Erythroblast (primary cell): ENCODE measurements at regions not wholly inside any gene's neighbourhood (a gene's known extent, or its start where the extent isn't known, plus 50 kb on each side); places are given as distances from the start of the nearest gene placed in this dataset.
"Not testable (repeated sequence)": the region's sequence is repeated elsewhere in the genome, so short reads cannot be mapped to it uniquely, and the experiment has no call there.

Experiments used
- GATA1 ChIP-seq: IDR thresholded peaks from 2 replicates; pipeline ENCODE4 v1.6.1; 2011; ENCODE audit warnings: low read depth, mild to moderate bottlenecking, control low read depth, low read length, moderate library complexity
- POLR2A ChIP-seq: IDR thresholded peaks from 2 replicates; pipeline ENCODE4 v1.6.1; 2011; ENCODE audit warnings: mild to moderate bottlenecking, low read length

DNA sequence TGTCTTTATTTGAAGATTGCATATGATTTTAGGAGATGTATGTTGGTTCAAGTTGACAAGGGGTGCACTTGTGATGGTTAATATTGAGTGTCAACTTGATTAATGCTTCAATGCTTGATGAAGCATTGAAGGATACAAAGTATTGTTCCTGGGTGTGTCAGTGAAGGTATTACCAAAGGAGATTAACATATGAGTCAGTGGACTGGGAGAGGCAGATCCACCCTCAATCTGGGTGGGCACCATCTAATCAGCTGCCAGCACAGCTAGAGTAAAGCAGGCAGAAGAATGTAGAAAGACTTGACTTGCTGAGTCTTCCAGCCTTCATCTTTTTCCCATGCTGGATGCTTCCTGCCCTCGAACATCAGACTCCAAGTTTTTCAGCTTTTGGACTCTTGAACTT lies 995.6 kb upstream of the GYPC start:
- not testable (repeated sequence) for TF ChIP-seq POLR2A, GATA1
